ENCODE measurements at regions not wholly inside any gene's neighbourhood (a gene's known extent, or its start where the extent isn't known, plus 50 kb on each side); places are given as distances from the start of the nearest gene placed in this dataset.
"Not testable (repeated sequence)": the region's sequence is repeated elsewhere in the genome, so short reads cannot be mapped to it uniquely, and the experiment has no call there.

DNA sequence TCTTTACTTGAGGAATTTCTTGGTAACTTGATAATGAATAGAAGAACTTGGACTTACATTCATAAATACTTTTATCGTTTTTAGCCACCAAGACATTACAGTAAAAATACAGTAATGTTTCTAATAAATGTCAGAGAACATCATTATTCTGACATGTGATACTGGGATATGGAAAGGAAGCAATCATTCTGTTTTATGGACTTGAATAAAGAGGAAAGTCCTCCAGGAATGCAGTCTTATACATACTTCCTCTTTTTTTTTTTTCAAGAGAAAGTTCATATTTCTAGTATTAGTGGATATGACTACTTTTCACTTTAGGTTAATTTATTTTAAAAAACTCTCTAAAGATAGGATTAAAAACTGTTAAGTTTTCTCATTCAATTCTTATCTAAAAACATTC, 220.0 kb upstream of the SEMA3C start:
- no peak for DNase-seq (ENCODE audit: low spot score)

GRCh38 chr7:81135324-81135723, 216.5 kb upstream of the SEMA3C start:
- no peak for DNase-seq (ENCODE audit: low spot score)

- DNase-seq (ENCODE audit: low spot score) = no peak
Observed at GRCh38 chr7:81128011-81128410, 209.2 kb upstream of the SEMA3C start.

DNA sequence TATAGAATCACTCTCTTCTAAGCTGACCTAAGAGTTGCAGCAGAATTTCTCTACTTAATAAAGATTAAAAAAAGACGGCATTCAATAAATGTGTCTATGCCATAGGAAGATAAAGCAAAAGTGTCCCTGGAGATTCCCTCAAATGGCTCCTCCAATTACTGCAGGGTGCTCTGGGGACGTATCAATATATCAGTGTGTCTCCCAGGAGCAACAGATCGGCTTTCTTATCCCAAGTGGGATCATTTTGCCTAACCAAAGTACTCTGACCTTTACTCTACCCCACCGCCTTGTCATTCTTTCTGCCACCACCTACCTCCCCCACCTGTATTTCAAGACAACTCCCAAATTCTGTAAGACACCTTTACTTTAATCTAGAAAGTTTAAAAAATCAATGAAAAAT, 202.0 kb upstream of the SEMA3C start:
- no peak for DNase-seq (ENCODE audit: low spot score)

GRCh38 chr7:81120111-81120510, 201.3 kb upstream of the SEMA3C start:
- no peak for DNase-seq (ENCODE audit: low spot score)

DNA sequence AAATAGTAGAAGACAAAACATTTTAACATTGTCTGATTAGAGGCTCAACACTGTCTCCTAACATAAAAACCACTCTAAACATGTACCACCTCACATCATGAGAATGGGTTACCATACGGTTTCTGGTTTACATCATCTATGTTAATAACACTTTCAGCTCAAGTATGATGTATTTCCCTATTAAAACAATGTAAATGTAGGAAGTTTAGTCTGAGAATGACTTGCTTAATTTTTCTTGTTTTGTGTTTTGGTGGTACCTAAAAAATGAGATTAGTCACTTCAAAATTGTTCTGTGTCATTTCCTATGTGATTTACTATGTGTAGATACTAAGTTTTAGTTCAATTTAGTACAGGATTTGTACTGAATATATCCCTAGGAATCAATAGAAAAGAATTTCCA, 195.8 kb upstream of the SEMA3C start:
- no peak for DNase-seq (ENCODE audit: low spot score)

- DNase-seq (ENCODE audit: low spot score) = no peak
Observed at GRCh38 chr7:81112731-81113130, 193.9 kb upstream of the SEMA3C start.

DNA sequence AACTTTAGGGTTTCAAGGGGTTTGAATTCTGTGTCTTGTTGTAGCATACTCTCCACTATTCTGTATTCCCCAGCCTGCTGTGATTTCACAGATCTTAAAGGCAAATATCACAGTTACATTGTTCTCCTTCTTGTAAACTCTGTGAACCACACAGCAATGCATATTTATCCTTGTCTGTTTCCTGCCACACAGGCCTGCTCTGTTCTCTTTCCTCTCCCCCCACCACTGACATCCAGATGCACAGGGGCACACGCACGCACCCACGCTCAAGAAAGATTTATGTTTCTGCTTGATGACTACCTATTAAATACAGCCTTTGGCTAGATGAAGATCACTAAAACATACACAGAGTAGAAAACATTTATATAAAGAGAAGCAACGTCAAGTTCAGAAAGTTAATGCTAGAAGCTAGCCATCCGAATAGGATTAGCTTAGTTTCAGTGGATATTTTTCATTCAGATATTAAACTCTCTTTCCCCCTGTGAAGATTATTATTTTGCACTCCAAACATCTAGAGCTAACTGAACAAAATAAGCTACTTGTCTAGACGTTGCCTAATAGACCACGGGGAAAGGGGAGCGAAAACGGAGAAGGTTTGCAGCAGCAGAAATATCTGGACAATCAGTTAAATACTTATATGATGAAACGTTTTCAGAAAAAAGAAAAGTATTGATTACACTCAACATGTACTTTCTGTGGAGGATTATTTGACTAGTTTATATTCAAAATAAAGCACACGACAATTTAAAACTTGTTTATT, 193.1 kb upstream of the SEMA3C start:
- DNase-seq (ENCODE audit: low spot score) = no peak

- no peak for DNase-seq (ENCODE audit: low spot score)
Observed at GRCh38 chr7:81111358-81111757, 192.5 kb upstream of the SEMA3C start.

DNA sequence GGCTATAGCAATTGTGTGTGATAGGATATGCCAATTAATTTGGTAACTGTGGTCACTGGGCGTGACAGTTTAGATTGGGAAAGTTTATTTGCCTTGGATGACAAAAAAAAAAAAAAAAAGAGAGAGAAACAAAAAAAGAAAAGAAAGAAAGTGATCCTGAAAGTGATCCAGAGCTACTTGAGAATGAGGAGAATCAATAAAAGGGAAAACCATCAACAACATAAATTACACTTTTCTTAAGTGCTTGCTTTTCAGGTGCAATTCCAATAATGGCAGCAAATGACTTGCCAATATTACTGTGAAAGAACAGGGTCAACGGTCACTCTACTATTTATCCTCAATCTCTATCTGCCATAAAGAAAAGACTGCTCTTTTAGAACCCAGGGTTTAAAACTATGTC, 191.8 kb upstream of the SEMA3C start:
- no peak for DNase-seq (ENCODE audit: low spot score)

GRCh38 chr7:81098213-81098612, 179.4 kb upstream of the SEMA3C start:
- no peak for DNase-seq (ENCODE audit: low spot score)

DNA sequence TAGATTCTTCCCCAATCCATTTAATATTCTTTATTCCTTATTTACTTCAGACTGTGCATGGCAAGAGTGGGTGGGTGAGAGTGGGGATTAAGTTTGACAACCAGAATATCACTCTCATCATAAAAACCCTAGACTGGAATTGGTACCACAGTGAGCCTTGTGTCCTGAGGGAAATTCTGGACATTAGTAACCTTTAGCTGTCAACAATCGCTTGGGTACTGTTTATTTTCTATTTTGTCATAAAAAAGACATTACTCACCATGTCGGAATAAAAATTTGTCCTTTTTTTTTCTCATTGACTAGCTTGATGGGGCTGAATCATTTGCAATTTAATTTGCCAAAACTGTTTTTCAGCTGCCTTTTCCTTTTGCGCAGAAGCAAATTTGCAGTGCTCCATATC, 176.1 kb upstream of the SEMA3C start:
- DNase-seq (ENCODE audit: low spot score) = no peak

GRCh38 chr7:81081616-81082015, 162.8 kb upstream of the SEMA3C start:
- no peak for DNase-seq (ENCODE audit: low spot score)

GRCh38 chr7:81080553-81080952, 161.7 kb upstream of the SEMA3C start:
- DNase-seq (ENCODE audit: low spot score) = no peak

- no peak for DNase-seq (ENCODE audit: low spot score)
Observed at GRCh38 chr7:81079746-81080145, 160.9 kb upstream of the SEMA3C start.

DNA sequence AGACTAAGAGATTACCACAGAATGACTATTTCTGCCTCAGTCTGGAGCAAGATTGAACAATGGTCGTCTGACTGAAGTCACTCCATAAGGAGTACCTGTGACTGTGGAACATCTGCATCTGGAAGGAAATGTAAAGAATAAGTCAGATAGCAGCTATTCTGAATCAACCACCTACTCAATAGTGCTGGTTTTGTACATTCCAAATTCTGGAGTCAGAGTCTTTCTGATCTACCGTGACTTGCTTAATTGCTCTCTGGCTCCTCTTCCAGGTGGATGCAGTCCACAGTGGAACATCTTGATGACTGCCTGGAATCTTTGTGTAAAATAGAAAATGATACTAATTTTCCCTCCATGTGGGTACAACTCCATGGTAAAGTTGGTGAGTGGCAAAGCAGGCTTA, 156.3 kb upstream of the SEMA3C start:
- DNase-seq (ENCODE audit: low spot score) = no peak

- no peak for DNase-seq (ENCODE audit: low spot score)
Observed at GRCh38 chr7:81074406-81074805, 155.6 kb upstream of the SEMA3C start.

GRCh38 chr7:81073931-81074251, 155.0 kb upstream of the SEMA3C start:
- DNase-seq (ENCODE audit: low spot score) = no peak

DNA sequence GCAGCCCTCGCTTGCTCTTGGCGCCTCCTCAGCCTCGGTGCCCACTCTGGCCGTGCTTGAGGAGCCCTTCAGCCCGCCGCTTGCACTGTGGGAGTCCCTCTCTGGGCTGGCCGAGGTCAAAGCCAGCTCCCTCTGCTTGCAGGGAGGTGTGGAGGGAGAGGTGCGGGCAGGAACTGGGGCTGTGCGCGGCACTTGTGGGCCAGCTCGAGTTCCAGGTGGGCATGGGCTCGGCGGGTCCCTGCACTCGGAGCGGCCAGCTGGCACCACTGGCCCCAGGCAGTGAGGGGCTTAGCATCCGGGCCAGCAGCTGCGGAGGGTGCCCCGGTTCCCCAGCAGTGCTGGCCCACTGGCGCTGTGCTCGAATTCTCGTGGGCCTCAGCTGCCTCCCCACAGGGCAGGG, 152.1 kb upstream of the SEMA3C start:
- no peak for DNase-seq (ENCODE audit: low spot score)

DNA sequence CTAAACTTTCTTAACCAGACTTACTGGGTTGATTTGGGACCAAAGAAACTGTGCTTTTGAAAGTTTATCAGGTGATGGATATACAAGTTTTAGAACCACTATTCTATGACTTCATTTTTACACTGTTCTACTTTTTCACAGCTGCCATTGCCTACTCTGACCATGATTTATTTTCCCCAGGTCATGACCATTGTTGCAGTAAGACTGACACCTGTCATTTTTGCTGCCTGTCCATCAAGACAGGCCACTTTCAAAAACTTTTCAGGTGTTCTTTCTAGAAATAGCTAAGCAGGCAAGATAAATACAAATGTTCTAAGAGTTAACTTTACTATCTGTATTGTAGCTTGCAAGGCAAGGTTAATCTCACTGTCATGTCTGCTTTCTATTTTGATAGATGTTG, 147.9 kb upstream of the SEMA3C start:
- no peak for DNase-seq (ENCODE audit: low spot score)

DNA sequence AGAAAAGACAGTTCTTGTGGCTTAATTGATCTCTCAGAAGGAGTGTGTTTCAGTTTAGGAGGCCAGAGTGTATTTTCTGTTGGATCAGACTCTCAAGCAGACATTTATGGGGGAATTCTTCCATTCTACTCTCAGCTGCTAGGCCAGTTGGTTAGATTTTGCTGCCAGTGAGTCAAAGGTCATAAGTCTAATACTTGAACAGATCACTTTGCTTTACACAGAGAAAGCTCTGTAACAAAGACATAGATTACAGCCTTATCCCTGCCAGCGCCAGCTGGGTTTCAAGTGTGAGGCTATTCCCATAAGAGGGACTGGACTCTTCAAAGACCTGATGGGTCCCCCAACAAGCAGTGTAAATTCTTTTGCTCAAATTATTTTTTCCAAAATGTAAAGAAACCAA, 145.6 kb upstream of the SEMA3C start:
- DNase-seq (ENCODE audit: low spot score) = no peak

GRCh38 chr7:81062755-81063154, 143.9 kb upstream of the SEMA3C start:
- DNase-seq (ENCODE audit: low spot score) = no peak

DNA sequence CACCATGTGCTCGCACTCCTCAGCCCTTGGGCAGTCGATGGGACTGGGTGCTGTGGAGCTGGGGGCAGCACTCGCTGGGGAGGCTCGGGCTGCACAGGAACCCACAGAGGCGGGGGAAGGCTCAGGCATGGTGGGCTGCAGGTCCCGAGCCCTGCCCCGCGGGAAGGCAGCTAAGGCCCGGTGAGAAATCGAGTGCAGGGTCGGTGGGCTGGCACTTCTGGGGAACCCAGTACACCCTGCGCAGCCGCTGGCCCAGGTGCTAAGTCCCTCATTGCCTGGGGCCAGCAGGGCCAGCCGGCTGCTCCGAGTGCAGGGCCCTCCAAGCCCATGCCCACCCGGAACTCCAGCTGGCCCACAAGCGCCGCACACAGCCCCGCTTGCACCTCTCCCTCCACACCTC, 138.6 kb upstream of the SEMA3C start:
- not testable (repeated sequence) for DNase-seq (ENCODE audit: low spot score)

GRCh38 chr7:81053623-81054022, 134.8 kb upstream of the SEMA3C start:
- DNase-seq (ENCODE audit: low spot score) = no peak
